ENCODE measurements at regions not wholly inside any gene's neighbourhood (a gene's known extent, or its start where the extent isn't known, plus 50 kb on each side); places are given as distances from the start of the nearest gene placed in this dataset.

- H3F3A ChIP-seq (ENCODE audit: insufficient read depth, low read length, poor library complexity, severe bottlenecking), result no peaks in the 10 kb centered on the region
- no peaks in the 10 kb centered on the region for H4K20me1 ChIP-seq (ENCODE audit: insufficient read depth)
- no peaks in the 10 kb centered on the region for H3K36me3 ChIP-seq (ENCODE audit: insufficient read depth, low read length)
- peaks cover 4% of the 10 kb centered on the region for H3K9me3 ChIP-seq (ENCODE audit: low read length)
- no peak overlapping the region for H3K4me3 ChIP-seq (ENCODE audit: low read length)
- no peak overlapping the region for H3K4me2 ChIP-seq (ENCODE audit: low read length)
- H3K27me3 ChIP-seq (ENCODE audit: insufficient read depth, low read depth, low read length), result no peaks in the 10 kb centered on the region
- no peak overlapping the region for H3K9ac ChIP-seq (ENCODE audit: low read length)
- H3K79me2 ChIP-seq (replicated peaks; ENCODE audit: insufficient read depth, low read length), result no peaks in the 10 kb centered on the region
- no peak overlapping the region for H2AFZ ChIP-seq (ENCODE audit: low read depth, low read length)
- H3K9me2 ChIP-seq (ENCODE audit: insufficient read depth, low read length), result no peaks in the 10 kb centered on the region
- H3K27ac ChIP-seq (ENCODE audit: low read length), result no peak overlapping the region
- TF ChIP-seq, protein P1, sequence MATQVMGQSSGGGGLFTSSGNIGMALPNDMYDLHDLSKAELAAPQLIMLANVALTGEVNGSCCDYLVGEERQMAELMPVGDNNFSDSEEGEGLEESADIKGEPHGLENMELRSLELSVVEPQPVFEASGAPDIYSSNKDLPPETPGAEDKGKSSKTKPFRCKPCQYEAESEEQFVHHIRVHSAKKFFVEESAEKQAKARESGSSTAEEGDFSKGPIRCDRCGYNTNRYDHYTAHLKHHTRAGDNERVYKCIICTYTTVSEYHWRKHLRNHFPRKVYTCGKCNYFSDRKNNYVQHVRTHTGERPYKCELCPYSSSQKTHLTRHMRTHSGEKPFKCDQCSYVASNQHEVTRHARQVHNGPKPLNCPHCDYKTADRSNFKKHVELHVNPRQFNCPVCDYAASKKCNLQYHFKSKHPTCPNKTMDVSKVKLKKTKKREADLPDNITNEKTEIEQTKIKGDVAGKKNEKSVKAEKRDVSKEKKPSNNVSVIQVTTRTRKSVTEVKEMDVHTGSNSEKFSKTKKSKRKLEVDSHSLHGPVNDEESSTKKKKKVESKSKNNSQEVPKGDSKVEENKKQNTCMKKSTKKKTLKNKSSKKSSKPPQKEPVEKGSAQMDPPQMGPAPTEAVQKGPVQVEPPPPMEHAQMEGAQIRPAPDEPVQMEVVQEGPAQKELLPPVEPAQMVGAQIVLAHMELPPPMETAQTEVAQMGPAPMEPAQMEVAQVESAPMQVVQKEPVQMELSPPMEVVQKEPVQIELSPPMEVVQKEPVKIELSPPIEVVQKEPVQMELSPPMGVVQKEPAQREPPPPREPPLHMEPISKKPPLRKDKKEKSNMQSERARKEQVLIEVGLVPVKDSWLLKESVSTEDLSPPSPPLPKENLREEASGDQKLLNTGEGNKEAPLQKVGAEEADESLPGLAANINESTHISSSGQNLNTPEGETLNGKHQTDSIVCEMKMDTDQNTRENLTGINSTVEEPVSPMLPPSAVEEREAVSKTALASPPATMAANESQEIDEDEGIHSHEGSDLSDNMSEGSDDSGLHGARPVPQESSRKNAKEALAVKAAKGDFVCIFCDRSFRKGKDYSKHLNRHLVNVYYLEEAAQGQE (IDR thresholded peaks at IDR 0.05; ENCODE audit: borderline replicate concordance), result no peak
- TF ChIP-seq EZH2 (IDR thresholded peaks at IDR 0.05; ENCODE audit: borderline replicate concordance, insufficient read depth, low read length, poor library complexity, severe bottlenecking) (no peak), POLR2AphosphoS5 (IDR thresholded peaks at IDR 0.05) (no peak), RAD21 (conservative IDR thresholded peaks at IDR 0.05) (no peak), EP300 (conservative IDR thresholded peaks at IDR 0.05; ENCODE audit: poor library complexity, severe bottlenecking) (no peak), SMC3 (conservative IDR thresholded peaks at IDR 0.05; ENCODE audit: poor library complexity) (no peak), CTCF (IDR thresholded peaks at IDR 0.05; ENCODE audit: poor library complexity, severe bottlenecking) (no peak), TAF1 (IDR thresholded peaks at IDR 0.05; ENCODE audit: low read depth) (no peak), MXI1 (conservative IDR thresholded peaks at IDR 0.05; ENCODE audit: poor library complexity, severe bottlenecking) (no peak)
These were observed 276.6 kb downstream of the DTWD2 start for GRCh38 chr5:118711727-118712126.

DNA sequence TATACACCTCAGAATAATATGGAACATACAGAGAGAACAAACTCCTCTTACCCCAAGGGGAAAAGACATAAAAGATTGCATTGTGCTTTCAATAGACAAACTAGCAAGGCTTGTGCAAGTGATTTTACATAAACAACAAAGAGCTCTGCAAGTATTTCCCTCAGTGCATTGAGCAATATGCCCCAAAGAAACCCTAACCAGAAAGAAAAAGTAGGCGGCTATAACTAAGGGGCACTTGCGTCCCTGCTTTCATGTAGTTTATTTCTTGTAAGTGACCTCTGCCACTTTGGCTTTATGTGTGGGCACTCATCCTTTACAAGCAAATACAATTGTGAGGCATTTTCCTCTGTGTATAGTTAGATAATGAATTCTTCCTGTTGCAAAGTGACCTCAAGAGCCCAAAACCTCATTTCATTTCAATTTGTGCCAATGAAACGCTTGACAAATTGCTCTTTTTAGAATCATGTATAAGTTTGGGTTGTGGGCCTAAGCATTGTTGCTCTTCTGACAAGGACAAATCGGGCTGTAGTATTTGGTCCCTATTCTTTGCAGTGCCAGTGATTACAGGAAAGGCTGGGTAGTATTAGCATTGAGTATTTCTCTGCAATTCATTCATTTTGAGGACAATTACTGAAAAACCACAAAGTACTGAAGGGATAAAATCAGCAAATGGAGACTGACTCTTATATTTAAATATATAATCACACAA is 282.2 kb downstream of the DTWD2 start:
- H3K79me2 ChIP-seq (replicated peaks; ENCODE audit: insufficient read depth, low read length), result no peaks in the 10 kb centered on the region
- H3K27me3 ChIP-seq (ENCODE audit: insufficient read depth, low read depth, low read length), result no peaks in the 10 kb centered on the region
- no peak overlapping the region for H2AFZ ChIP-seq (ENCODE audit: low read depth, low read length)
- H3K27ac ChIP-seq (ENCODE audit: low read length), result no peak overlapping the region
- no peak overlapping the region for H3K4me3 ChIP-seq (ENCODE audit: low read length)
- no peak overlapping the region for H3K9ac ChIP-seq (ENCODE audit: low read length)
- peaks cover 6% of the 10 kb centered on the region for H3K9me3 ChIP-seq (ENCODE audit: low read length)
- TF ChIP-seq SMC3 (conservative IDR thresholded peaks at IDR 0.05; ENCODE audit: poor library complexity), result no peak
- TF ChIP-seq CTCF (IDR thresholded peaks at IDR 0.05; ENCODE audit: poor library complexity, severe bottlenecking), result no peak
- no peak for TF ChIP-seq POLR2AphosphoS5 (IDR thresholded peaks at IDR 0.05)
- TF ChIP-seq, protein P1 (IDR thresholded peaks at IDR 0.05; ENCODE audit: borderline replicate concordance), result no peak
- no peak for TF ChIP-seq EZH2 (IDR thresholded peaks at IDR 0.05; ENCODE audit: borderline replicate concordance, insufficient read depth, low read length, poor library complexity, severe bottlenecking)
- TF ChIP-seq EP300 (conservative IDR thresholded peaks at IDR 0.05; ENCODE audit: poor library complexity, severe bottlenecking), result no peak
- TF ChIP-seq RAD21 (conservative IDR thresholded peaks at IDR 0.05), result no peak
- TF ChIP-seq TAF1 (IDR thresholded peaks at IDR 0.05; ENCODE audit: low read depth), result no peak
- TF ChIP-seq MXI1 (conservative IDR thresholded peaks at IDR 0.05; ENCODE audit: poor library complexity, severe bottlenecking), result no peak
- no peak overlapping the region for H3K4me2 ChIP-seq (ENCODE audit: low read length)
- no peaks in the 10 kb centered on the region for H4K20me1 ChIP-seq (ENCODE audit: insufficient read depth)
- H3F3A ChIP-seq (ENCODE audit: insufficient read depth, low read length, poor library complexity, severe bottlenecking), result no peaks in the 10 kb centered on the region
- H3K9me2 ChIP-seq (ENCODE audit: insufficient read depth, low read length), result no peaks in the 10 kb centered on the region
- no peaks in the 10 kb centered on the region for H3K36me3 ChIP-seq (ENCODE audit: insufficient read depth, low read length)
